Right ventricle myocardium inferior (tissue), 1 donor: ENCODE measurements at regions not wholly inside any gene's neighbourhood (a gene's known extent, or its start where the extent isn't known, plus 50 kb on each side); places are given as distances from the start of the nearest gene placed in this dataset.
"Not testable (repeated sequence)": the region's sequence is repeated elsewhere in the genome, so short reads cannot be mapped to it uniquely, and the experiment has no call there.

Experiments used
- ATAC-seq: fragments of 200-7000 bp; cut with Tn5 transposase; one replicate; pipeline ENCODE4 v1.9.1; 2020; ENCODE audit warnings: mild to moderate bottlenecking, moderate library complexity
- DNase-seq: peaks from one replicate; pipeline ENCODE4 v3.0.0; 2021; ENCODE audit errors: missing footprints
- intact Hi-C: fragments of 100-400 bp; cut with DNase I; formaldehyde crosslinking; loops from one replicate; pipeline ENCODE4 v1.11.0; 2022
- donor health status: DM: no; HTN: yes; CAD: no; lungs with severe emphysema.

- intact Hi-C loops = loop anchor here (1.0 kb wide), 1 partner anchor 129 kb away; the partner anchor contains the start of gene PPP1R3A
- DNase-seq = no peak
- peak; percentile 97 for ATAC-seq
These were observed 128.8 kb downstream of the PPP1R3A start for GRCh38 chr7:113790025-113790424.

- no peak for DNase-seq
- intact Hi-C loops = no loop called here
- ATAC-seq = no peak
These were observed 131.7 kb downstream of the PPP1R3A start for GRCh38 chr7:113787106-113787505.

- ATAC-seq = no peak
- intact Hi-C loops = no loop called here
- no peak for DNase-seq
These were observed 133.9 kb downstream of the PPP1R3A start for GRCh38 chr7:113784956-113785355.

GRCh38 chr7:113784316-113784715, 134.5 kb downstream of the PPP1R3A start:
- intact Hi-C loops = no loop called here

GRCh38 chr7:113783403-113783802, 135.4 kb downstream of the PPP1R3A start:
- no peak for ATAC-seq
- DNase-seq = no peak
- intact Hi-C loops = no loop called here

More at GRCh38 chr7:113784316-113784715, 134.5 kb downstream of the PPP1R3A start:
- no peak for ATAC-seq
- no peak for DNase-seq

GRCh38 chr7:113775804-113776203, 143.0 kb downstream of the PPP1R3A start:
- DNase-seq (no peak), ATAC-seq (no peak)
- intact Hi-C loops = no loop called here

GRCh38 chr7:113775401-113775800, 143.4 kb downstream of the PPP1R3A start:
- ATAC-seq (no peak), DNase-seq (no peak)
- intact Hi-C loops = no loop called here

- ATAC-seq = peak; percentile 72
- intact Hi-C loops = loop anchor here (5.0 kb wide), 1 partner anchor 143 kb away; the partner anchor contains the start of gene PPP1R3A
- no peak for DNase-seq
These were observed 144.5 kb downstream of the PPP1R3A start for GRCh38 chr7:113774182-113774807.

GRCh38 chr7:113770146-113770738, 148.6 kb downstream of the PPP1R3A start:
- intact Hi-C loops = loop anchor here (5.0 kb wide), 1 partner anchor 147 kb away; the partner anchor contains the start of gene PPP1R3A
- DNase-seq (no peak), ATAC-seq (no peak)

GRCh38 chr7:113768387-113768786, 150.4 kb downstream of the PPP1R3A start:
- DNase-seq (no peak), ATAC-seq (no peak)
- intact Hi-C loops = no loop called here

GRCh38 chr7:113764401-113765035, 154.3 kb downstream of the PPP1R3A start:
- no peak for DNase-seq
- intact Hi-C loops = no loop called here
- ATAC-seq = no peak

GRCh38 chr7:113763226-113763625, 155.6 kb downstream of the PPP1R3A start:
- ATAC-seq (no peak), DNase-seq (no peak)
- intact Hi-C loops = no loop called here

GRCh38 chr7:113756250-113756649, 162.6 kb downstream of the PPP1R3A start:
- ATAC-seq (no peak), DNase-seq (no peak)
- intact Hi-C loops = no loop called here

GRCh38 chr7:113752689-113753088, 166.1 kb downstream of the PPP1R3A start:
- no peak for ATAC-seq
- intact Hi-C loops = no loop called here
- no peak for DNase-seq

- ATAC-seq (no peak), DNase-seq (no peak)
- intact Hi-C loops = no loop called here
These were observed 166.5 kb downstream of the PPP1R3A start for GRCh38 chr7:113752289-113752688.

GRCh38 chr7:113751547-113751946, 167.3 kb downstream of the PPP1R3A start:
- ATAC-seq (no peak), DNase-seq (no peak)
- intact Hi-C loops = no loop called here

- ATAC-seq, intact Hi-C loops, DNase-seq: not testable (repeated sequence)
These were observed 170.4 kb downstream of the PPP1R3A start for GRCh38 chr7:113748385-113748784.

- ATAC-seq, intact Hi-C loops, DNase-seq: not testable (repeated sequence)
These were observed 175.8 kb downstream of the PPP1R3A start for GRCh38 chr7:113742946-113743431.

- ATAC-seq (no peak), DNase-seq (no peak)
- intact Hi-C loops = no loop called here
These were observed 176.4 kb downstream of the PPP1R3A start for GRCh38 chr7:113742377-113742776.

GRCh38 chr7:113731571-113731970, 187.2 kb downstream of the PPP1R3A start:
- DNase-seq (no peak), ATAC-seq (no peak)
- intact Hi-C loops = no loop called here
